ENCODE measurements at regions not wholly inside any gene's neighbourhood (a gene's known extent, or its start where the extent isn't known, plus 50 kb on each side); places are given as distances from the start of the nearest gene placed in this dataset.

- TF ChIP-seq, protein P1, sequence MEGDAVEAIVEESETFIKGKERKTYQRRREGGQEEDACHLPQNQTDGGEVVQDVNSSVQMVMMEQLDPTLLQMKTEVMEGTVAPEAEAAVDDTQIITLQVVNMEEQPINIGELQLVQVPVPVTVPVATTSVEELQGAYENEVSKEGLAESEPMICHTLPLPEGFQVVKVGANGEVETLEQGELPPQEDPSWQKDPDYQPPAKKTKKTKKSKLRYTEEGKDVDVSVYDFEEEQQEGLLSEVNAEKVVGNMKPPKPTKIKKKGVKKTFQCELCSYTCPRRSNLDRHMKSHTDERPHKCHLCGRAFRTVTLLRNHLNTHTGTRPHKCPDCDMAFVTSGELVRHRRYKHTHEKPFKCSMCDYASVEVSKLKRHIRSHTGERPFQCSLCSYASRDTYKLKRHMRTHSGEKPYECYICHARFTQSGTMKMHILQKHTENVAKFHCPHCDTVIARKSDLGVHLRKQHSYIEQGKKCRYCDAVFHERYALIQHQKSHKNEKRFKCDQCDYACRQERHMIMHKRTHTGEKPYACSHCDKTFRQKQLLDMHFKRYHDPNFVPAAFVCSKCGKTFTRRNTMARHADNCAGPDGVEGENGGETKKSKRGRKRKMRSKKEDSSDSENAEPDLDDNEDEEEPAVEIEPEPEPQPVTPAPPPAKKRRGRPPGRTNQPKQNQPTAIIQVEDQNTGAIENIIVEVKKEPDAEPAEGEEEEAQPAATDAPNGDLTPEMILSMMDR (IDR thresholded peaks at IDR 0.05; ENCODE audit: insufficient read depth, low read length) = no peak
- TF ChIP-seq REST (IDR thresholded peaks at IDR 0.05; ENCODE audit: insufficient replicate concordance, low read depth) (no peak), POLR2AphosphoS5 (IDR thresholded peaks at IDR 0.05; ENCODE audit: low read depth) (no peak)
Observed at GRCh38 chr1:172818841-172819527, 160.1 kb downstream of the FASLG start.
